ENCODE measurements at regions not wholly inside any gene's neighbourhood (a gene's known extent, or its start where the extent isn't known, plus 50 kb on each side); places are given as distances from the start of the nearest gene placed in this dataset.

DNA sequence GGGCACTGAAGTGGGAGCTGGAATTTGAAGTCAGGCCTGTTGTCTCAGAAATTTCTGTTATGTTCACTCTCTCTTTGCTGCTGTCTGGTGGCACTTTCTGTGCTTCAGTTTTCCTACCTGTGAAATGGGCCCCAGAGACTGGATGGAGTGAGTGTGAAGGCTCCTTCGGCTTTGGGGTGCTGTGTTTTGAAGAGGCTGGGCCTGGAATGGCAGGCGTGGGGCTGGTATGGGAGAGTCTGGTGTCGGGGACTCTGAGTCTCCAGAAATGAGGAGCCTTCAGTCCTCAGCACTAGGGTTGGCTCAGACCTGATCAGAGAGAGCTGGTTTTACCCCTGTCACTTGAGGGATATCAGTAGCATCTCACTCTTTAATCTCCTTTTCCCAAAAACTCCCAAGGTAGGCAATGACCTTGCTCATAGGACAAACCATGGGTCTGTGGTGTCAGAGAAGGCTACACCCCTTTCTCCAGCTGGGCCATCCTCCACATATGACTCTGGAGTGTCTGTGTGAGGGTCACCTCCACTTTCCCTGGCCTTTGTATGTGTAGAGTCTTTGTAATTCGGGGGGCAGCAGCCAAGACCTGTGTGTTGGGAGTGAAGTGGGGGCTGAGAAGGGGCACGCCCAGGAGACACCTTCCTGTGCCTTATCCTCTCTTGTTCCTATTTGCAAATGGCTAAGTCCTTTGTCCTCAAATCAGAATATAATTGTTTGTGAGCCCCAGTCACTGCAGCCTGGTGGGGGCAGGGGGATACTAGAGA, 279.9 kb downstream of the PTPRU start:
- DNase-seq, result no peak

DNA sequence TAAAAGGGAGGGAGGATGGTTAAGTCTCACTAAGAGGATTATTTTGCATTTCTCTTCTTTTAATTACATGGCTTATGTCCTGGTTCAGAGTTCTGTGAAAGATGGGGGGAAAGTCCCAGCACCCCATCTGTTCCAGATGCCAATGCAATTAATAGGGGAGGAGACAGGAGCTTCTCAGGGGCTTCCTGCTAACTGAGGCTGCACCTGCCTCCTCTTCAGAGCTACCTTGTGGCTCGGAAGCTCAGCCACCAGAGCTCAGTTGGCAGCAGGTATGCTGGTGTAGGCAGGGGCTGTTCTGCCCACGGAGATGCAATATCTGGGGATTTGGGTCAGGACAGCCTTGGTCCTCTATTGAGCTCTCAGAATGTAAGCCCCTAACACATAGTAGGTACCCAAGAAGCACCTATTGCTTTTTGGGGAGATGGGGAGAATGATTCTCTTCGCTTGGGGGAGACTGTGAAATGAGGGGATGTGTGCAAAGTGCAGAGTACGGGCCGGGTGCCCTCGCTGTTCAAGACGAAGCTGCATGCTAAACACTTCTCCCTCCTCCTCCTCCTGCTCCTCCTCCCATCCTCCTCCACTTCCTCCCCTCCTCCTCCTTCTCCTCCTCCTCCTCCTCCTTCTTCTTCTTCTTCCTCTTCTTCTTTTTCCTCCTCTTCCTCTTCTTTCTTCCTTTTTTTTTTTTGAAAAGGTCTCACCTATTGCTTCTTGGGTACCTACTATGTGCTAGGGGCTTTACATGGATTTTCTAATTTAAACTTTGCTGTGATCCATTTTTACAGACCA, 279.0 kb downstream of the PTPRU start:
- no peak for DNase-seq

- no peak for DNase-seq
Measured at GRCh38 chr1:29514361-29515169, 278.2 kb downstream of the PTPRU start.

- no peak for DNase-seq
Measured at GRCh38 chr1:29513357-29513756, 277.0 kb downstream of the PTPRU start.

DNA sequence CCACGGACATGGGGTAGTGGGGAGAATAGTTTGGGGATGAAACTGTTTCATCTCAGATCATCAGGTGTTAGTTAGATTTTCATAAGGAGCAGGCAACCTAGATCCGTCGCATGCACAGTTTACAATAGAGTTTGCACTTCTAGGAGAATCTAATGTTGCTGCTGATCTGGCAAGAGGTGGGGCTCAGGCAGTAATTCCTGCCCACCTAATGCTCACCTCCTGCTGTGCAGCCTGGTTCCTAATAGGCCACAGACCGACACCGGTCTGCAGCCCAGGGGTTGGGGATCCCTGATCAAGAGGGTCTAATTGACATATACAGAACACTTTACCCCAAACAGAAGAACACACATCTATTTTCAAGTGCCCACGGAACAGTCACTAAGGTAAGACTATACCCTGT, 275.1 kb downstream of the PTPRU start:
- DNase-seq, result no peak

DNA sequence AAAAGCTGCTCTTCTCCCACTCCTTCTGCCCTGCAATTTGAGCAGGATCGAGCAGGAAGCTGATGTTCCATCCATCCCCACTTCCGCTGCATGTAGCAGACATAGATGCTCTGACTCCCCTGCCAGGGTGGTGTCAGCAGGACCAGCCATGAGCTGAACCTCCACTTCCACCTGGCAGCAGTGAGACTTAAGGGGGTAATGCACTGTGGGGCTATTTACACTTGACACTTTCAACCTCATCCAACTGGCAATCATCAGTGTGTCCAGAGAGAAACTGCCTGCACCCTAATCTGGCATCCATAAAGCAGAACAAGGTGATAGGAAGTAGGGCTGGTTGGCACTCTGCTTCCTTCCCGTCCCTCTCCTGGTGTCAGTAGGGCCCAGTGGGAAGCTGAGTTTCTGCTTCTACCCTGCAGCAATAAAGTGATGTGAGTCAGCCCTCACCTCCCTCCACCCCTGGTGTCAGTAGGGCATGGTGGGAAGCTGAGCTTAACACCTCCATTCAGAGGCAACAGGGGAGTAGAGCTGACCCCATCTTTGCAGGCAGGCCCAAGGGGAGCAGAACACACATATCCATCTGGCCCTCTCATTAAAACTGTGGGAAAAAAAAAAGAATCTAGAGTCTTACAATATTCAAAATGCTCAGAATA, 272.3 kb downstream of the PTPRU start:
- DNase-seq, result no peak

DNA sequence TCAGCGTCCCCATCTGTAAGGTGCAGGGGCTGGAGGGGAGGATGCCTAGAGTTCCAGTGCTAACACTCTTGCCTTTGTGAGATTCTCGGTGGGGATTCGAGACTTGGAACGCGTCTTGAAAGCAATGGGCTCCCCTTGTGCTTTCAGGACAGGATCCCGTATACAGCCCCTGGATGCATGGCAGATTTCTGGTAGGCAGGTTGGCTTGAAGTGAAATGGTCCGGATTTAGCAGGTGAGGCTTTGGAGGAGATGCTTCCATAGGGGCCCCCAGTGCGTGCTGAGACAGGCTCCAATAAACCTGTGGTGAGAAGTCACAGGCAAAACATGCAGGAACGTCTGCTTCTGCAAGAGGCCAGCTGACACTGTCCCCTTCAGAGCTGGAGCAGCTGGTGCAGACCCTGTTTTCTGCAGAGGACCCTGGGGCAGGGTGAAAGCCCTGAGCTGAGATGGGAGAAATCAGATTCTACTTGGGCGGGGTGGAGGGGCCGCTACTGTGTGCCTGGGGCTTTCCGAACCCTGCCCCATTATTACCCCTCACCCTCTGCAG, 270.4 kb downstream of the PTPRU start:
- DNase-seq, result no peak

DNA sequence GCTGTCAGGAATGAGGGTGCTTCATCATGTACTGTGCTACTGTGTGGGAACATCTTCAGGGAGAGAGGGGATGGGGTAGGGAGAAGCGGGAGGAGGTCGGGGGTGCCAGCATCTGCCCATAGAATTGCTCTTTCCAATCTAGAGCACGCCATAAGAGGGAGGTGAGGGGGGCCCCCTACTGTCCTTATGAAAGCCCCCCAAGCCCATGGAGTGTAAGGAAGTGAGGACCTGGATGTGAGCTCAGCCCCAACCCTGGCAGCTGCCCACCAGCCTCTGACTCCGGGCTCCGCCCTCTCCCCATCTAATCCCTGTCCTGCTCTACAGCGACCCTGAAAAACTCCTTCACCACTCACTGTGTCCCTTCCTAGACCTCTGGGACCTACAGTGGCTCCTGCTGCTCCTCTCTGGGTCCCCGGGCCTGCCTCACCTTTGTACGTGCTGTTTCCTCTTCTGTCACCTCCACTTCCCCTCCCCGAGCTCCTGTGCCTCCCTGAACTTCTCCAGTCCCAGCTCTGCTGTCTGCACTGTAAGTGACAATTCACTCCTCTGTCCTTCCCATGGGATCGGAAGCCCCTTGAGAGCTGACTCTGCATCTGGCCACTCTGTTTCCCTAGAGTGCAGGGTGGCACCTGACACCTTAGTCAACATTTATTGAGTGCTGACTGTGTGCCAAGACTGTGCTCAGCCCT, 269.4 kb downstream of the PTPRU start:
- DNase-seq, result no peak

DNA sequence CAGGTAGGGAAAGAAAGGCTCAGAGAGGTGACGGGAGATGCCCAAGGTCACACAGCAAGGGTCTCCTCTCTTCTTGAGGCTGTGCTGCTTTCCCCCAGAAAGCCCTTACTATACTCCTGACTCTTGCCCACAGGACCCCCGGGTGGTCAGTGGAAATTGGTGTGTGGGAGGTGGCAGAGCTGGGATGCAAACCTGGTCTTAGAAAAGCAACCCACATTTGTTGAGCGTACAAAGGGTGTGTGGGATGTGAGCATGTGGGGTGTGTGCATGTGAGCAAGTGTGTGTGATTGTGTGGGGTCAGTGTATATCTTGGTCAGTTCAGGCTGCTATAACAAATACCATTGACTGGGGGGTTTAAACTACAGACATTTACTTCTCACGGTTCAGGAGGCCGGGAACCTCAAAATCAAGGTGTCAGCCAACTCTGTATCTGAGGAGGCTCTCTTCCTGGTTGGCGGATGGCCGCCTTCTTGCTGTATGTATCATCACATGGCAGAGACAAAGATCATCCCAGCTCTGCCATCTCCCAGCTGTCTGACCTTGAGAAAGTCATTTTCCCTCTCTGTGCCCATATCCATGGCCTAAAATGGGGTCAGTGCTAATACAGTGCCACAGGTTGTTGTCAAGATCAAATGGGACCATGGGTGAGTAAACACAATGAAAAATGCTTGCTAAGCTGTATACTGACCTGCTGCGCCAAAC, 268.5 kb downstream of the PTPRU start:
- no peak for DNase-seq

DNA sequence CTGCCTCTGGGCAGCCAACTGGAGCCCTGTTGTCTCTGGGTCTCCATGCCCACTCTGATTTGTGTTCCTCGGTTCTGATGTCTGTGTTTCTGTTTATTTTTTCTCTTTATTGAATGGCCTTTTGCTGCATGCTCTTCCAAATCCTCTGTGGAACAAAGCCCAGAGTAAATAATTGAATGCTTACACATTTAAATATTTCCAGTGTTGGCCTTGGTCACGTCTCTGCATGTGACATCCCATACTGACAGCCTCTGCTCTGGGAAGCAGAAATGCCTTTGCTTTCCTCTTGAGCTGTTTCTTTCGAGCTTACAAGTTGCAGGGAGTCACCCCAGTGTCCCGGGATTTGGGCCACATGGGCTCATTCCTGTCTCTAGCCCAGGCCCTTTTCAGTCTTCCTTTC, 267.9 kb downstream of the PTPRU start:
- no peak for DNase-seq

DNA sequence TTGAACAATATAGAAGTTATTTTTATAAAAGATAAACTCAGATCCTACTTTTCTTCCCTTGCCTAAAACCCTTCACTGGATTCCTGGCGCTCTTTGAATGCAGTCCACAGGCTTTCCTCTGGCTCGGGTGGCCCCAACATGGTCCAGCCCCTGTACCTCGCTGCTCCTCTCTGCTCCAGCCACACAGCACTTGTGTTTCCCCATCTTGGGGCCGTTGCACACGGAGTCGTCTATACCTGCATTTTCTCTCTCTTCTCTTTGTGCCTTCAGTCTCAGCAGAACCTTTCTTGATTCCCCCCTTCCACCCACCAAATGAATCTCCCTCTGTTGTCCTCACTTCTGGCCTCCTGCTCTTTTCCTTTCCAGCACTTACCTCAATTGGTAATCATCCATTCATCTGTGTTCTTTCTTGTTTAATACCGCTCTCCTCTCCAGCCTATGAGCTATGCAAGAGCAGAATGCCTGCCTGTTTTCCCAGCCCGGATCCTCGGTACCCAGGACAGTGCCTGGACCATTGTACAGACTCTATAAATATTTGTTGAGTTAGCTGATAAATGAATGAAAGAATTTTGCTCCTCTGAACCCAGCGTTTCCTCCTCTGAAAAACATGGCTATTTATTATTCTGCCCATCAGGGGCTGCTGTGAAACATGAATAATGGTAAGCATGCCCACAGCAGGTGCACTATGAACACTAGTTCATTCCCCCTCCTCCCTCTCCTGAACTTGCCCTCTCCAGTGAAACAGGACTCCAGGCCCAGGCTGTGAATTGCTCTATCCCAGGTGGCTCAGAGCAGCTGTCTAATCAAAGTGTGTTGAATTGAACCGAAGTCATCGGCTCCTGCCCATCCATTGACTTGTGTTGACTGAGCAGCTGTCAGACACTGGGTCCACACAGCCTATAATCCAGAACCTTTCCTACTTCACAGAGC, 266.9 kb downstream of the PTPRU start:
- no peak for DNase-seq

DNA sequence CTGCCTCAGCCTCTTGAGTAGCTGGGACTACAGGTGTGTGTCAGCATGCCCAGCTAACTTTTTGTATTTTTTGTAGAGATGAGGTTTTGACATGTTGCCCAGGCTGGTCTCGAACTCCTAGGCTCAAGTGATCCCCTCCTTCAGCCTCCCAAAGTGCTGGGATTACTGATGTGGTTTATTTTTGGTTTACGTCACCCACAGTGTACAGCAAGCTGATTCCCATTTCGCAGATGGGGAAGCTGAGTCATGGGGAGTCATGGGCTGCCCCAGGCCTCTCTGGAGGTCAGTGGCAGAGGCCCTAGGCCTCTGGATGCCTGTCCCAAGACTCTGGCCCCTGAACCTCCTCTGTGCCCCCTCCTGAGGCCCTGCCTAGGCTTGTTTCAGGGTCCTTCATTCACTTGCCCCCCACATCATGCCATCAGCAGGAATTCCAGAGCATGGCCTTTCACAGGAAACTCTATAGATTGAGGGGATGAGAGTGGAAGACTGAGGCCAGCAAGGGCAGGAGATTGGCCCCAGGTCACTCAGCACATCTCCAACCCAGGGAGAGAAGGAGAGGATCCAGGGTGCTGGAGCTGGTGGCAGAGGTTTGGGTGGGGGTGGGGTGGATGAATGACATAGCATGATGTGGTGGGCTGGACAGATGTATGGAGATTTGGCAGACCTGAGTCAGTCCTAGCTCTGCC, 266.0 kb downstream of the PTPRU start:
- DNase-seq, result no peak

DNA sequence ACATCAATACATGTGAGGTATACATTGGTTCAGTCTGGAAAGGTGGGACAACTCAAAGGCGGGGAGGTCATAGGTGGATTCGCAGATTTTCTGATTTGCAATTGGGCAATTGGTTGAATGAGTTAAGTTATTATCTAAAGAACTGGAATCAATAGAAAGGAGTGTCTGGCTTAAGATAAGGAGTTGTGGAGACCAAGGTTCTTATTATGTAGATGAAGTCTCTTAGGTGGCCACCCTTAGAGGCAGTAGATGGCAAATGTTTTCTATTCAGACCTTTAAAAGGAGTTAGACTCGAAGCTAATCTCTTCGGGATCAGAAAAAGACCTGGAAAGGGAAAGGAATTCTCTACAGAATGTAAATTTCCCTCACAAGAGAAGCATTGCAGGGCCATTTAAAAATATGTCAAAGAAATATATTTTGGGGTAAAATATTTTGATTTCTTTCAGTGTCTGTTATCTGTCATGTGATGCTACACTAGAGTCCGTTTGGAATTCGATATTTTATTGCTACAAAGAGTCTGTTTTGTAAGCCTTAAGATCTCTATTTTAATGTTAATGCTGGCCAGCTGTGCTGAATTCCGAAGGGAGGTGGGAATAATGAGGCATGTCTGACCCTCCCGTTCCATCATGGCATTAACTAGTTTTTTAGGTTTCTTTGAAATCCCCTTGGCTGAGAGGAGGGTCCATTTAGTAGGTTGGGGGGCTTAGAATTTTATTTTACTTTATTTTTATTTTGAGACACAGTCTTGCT, 265.1 kb downstream of the PTPRU start:
- no peak for DNase-seq

DNA sequence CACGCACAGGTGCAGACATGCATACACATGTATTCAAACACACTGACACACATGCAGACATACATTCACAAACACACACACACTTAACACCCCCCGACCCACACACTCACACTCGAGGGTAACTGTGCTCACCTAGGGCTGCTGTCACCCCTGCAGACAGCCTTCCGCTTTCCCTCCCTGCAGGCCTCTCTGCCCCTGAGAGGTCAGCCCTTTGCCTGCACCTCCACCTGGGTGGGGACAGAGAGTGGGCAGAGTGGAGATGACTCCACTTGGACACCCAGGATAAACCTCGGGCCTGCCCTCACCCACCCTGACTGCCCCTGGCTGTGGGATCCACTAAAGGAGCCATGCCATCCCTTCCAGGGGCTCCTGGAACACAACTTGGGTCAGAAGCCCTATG, 264.3 kb downstream of the PTPRU start:
- DNase-seq, result no peak

GRCh38 chr1:29500041-29500440, 263.7 kb downstream of the PTPRU start:
- DNase-seq, result no peak

DNA sequence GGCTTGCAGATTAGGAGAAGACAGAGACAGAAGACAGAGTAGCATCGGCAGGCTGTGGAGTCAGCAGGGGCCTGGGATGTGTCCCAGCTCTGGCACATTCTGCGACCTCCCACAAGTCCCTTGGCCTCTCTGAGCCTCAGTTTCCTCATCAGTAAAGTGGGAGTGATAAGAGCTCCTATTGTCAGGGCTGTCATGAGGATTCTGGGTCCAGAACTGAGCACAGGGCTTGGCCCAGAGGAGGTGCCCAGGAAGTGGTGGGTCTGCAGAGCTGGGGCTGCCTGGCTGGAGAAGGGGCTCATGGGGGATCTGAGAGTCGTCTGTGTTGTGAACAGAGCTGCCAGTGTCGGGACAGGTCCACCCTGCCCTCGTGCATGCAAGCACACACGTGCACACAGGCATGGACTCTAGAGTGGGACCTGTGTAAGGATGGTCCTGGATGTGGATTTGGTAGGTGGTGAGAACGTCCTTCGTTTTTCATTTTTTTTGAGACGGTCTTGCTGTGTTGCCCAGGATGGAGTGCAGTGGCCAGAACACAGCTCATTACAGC, 262.9 kb downstream of the PTPRU start:
- no peak for DNase-seq
